ENCODE measurements at regions not wholly inside any gene's neighbourhood (a gene's known extent, or its start where the extent isn't known, plus 50 kb on each side); places are given as distances from the start of the nearest gene placed in this dataset.
"Not testable (repeated sequence)": the region's sequence is repeated elsewhere in the genome, so short reads cannot be mapped to it uniquely, and the experiment has no call there.

DNA sequence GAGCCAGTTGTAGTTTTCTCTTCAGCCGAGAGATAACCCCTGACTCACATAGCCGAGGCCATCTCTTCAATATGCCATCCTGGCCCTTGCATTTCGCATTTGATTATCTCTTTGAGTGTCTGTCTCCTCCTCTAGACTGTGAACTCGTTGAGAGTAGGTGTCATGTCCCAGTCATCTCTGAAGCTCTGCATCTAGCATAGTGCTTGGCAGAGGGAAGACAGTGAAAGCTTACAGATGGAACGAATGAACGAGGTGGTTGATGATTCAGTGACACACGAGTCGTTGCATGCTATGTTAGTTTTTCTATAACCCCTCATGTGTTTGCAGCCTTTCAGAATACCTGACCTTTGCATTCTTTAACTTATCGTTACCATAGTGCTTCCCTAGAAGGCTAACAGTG, 59.9 kb upstream of the CYRIA start:
- Histone ChIP-seq H3K27me3 (replicated peaks; ENCODE audit: insufficient read depth) (no peaks in the 10 kb centered on the region), H3K4me3 (no peak overlapping the region), H3K27ac (no peak overlapping the region), H3K4me1 (replicated peaks) (no peaks in the 10 kb centered on the region), H3K36me3 (no peaks in the 10 kb centered on the region), H3K9me3 (no peaks in the 10 kb centered on the region)
- TF ChIP-seq, protein P1, sequence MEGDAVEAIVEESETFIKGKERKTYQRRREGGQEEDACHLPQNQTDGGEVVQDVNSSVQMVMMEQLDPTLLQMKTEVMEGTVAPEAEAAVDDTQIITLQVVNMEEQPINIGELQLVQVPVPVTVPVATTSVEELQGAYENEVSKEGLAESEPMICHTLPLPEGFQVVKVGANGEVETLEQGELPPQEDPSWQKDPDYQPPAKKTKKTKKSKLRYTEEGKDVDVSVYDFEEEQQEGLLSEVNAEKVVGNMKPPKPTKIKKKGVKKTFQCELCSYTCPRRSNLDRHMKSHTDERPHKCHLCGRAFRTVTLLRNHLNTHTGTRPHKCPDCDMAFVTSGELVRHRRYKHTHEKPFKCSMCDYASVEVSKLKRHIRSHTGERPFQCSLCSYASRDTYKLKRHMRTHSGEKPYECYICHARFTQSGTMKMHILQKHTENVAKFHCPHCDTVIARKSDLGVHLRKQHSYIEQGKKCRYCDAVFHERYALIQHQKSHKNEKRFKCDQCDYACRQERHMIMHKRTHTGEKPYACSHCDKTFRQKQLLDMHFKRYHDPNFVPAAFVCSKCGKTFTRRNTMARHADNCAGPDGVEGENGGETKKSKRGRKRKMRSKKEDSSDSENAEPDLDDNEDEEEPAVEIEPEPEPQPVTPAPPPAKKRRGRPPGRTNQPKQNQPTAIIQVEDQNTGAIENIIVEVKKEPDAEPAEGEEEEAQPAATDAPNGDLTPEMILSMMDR (IDR thresholded peaks at IDR 0.05), result no peak
- TF ChIP-seq POLR2A (IDR thresholded peaks at IDR 0.05) (no peak), POLR2AphosphoS5 (IDR thresholded peaks at IDR 0.05) (no peak)
- intact Hi-C loops (cut with DNase I), result no loop called here
- WGBS, result 81% methylated on average over 9 of the region's 9 CpGs
- no peak for DNase-seq (ENCODE audit: low spot score)

DNA sequence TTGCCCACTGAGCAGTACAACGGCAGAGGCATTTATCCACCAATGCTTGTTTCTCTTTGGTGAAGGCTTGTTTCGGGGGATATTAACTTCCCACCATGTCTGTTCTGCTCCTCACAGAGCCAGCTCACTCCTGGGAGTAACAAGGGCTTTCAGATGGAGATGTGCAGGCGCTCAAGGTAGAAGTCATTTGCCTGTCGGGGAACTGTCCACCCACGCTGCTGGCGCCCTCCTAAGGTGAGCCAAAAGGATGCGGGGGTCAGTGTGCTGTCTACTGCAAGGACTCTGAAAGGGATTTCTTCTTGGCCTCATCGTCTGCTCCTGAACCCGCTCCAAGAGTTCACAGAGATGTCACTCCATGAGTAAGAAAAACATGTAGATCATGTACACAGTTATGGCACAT, 57.0 kb upstream of the CYRIA start:
- H3K9me3 ChIP-seq, result no peaks in the 10 kb centered on the region
- H3K4me3 ChIP-seq, result no peak overlapping the region
- intact Hi-C loops (cut with DNase I), result no loop called here
- H3K36me3 ChIP-seq, result no peaks in the 10 kb centered on the region
- H3K27me3 ChIP-seq (replicated peaks; ENCODE audit: insufficient read depth), result no peaks in the 10 kb centered on the region
- no peak overlapping the region for H3K27ac ChIP-seq
- no peak for DNase-seq (ENCODE audit: low spot score)
- TF ChIP-seq, protein P1 (IDR thresholded peaks at IDR 0.05), result no peak
- no peak for TF ChIP-seq POLR2AphosphoS5 (IDR thresholded peaks at IDR 0.05)
- no peak for TF ChIP-seq POLR2A (IDR thresholded peaks at IDR 0.05)
- 60% methylated on average over 9 of the region's 9 CpGs for WGBS
- no peaks in the 10 kb centered on the region for H3K4me1 ChIP-seq (replicated peaks)

DNA sequence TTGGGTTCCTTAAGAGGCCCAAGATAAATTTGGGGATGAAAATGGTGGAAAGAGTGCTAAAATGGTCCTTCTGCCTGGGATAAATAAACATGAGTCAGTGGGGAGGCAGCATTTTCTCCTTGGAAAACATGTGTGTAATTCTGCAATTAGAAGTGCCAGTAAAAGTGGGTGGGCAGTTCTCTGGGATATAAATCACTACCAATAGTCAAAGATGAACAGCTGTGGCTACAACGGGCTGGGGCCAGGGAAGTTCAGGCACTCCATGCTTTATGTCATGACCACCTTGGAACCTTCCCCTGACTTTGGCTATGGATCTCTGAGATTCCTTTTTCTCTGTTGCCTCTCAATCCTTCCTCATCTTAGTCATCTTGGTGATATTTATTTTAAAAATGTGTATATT, 56.5 kb upstream of the CYRIA start:
- H3K9me3 ChIP-seq, result no peaks in the 10 kb centered on the region
- no peaks in the 10 kb centered on the region for H3K4me1 ChIP-seq (replicated peaks)
- no peaks in the 10 kb centered on the region for H3K27me3 ChIP-seq (replicated peaks; ENCODE audit: insufficient read depth)
- no peak overlapping the region for H3K4me3 ChIP-seq
- intact Hi-C loops (cut with DNase I), result no loop called here
- H3K36me3 ChIP-seq, result no peaks in the 10 kb centered on the region
- WGBS, result 53% methylated on average over 1 of the region's 1 CpG
- TF ChIP-seq POLR2AphosphoS5 (IDR thresholded peaks at IDR 0.05) (no peak), POLR2A (IDR thresholded peaks at IDR 0.05) (no peak)
- TF ChIP-seq, protein P1 (IDR thresholded peaks at IDR 0.05), result no peak
- H3K27ac ChIP-seq, result no peak overlapping the region
- no peak for DNase-seq (ENCODE audit: low spot score)

DNA sequence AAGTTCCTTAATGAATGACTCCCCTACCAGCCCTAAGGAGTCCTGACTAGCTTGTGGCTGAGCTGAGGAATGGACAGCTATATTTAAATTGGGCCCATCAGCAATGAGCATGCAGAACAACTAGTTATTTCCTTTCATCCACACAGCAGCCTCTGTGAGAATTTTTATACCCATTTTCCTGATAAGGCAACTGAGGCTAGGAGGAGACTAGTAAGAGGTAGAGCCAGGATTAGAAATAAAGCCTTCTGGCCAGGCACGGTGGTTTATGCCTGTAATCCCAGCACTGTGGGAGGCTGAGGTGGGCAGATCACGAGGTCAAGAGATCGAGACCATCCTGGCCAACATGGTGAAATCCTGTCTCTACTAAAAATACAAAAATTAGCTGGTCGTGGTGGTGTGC, 55.9 kb upstream of the CYRIA start:
- DNase-seq (ENCODE audit: low spot score); H3K4me1 ChIP-seq (replicated peaks); H3K27me3 ChIP-seq (replicated peaks; ENCODE audit: insufficient read depth); H3K9me3 ChIP-seq; intact Hi-C loops (cut with DNase I); H3K36me3 ChIP-seq; H3K4me3 ChIP-seq; H3K27ac ChIP-seq: not testable (repeated sequence)
- WGBS, result 97% methylated on average over 4 of the region's 4 CpGs

DNA sequence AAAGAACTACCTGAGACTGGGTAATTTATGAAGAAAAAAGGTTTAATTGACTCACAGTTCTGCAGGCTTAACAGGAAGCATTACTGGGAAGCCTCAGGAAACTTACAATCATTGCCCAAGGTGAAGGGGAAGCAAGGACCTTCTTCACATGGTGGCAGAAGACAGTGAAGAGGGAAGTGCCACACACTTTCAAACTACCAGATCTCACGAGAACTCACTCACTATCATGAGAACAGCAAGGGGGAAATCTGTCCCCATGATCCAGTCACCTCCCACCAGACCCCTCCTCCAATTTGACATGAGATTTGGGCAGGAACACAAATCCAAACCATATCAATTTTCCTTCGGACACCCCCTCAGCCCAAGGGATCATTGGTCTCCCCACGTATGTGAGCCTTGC, 55.1 kb upstream of the CYRIA start:
- H3K9me3 ChIP-seq, result not testable (repeated sequence)

DNA sequence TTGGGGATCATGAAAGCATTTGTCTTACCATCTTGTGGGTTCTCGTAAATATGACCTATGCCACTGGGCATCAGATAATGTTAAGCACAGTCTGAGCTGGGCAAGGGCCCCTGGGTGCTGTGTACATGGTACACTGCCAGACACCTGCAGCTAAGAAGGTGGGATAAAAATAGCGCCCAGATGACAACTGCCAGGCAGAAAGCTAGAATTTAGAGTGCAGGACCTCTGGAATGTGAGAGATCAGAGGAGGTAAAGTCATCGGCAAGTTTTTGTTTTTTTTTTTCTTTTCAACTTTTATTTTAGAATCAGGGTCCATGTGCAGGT, 53.8 kb upstream of the CYRIA start:
- Histone ChIP-seq H3K27ac (no peak overlapping the region), H3K9me3 (no peaks in the 10 kb centered on the region), H3K4me3 (no peak overlapping the region), H3K4me1 (replicated peaks) (no peaks in the 10 kb centered on the region), H3K27me3 (replicated peaks; ENCODE audit: insufficient read depth) (no peaks in the 10 kb centered on the region), H3K36me3 (no peaks in the 10 kb centered on the region)
- no peak for DNase-seq (ENCODE audit: low spot score)
- intact Hi-C loops (cut with DNase I), result no loop called here
- WGBS, result 72% methylated on average over 3 of the region's 3 CpGs
- TF ChIP-seq, protein P1 (IDR thresholded peaks at IDR 0.05), result no peak
- TF ChIP-seq POLR2AphosphoS5 (IDR thresholded peaks at IDR 0.05), result no peak
- no peak for TF ChIP-seq POLR2A (IDR thresholded peaks at IDR 0.05)

More for the DNA sequence above, 55.1 kb upstream of the CYRIA start:
- DNase-seq (ENCODE audit: low spot score); intact Hi-C loops (cut with DNase I); H3K36me3 ChIP-seq; H3K4me3 ChIP-seq; H3K27me3 ChIP-seq (replicated peaks; ENCODE audit: insufficient read depth); H3K4me1 ChIP-seq (replicated peaks); H3K27ac ChIP-seq: not testable (repeated sequence)
- WGBS, result 94% methylated on average over 3 of the region's 3 CpGs

All from prostate gland (tissue), 2 donors.